CD4-positive, alpha-beta T cell treated with Interleukin-2 at 100 ng/mL for 4 hours (primary cell): ENCODE measurements at regions not wholly inside any gene's neighbourhood (a gene's known extent, or its start where the extent isn't known, plus 50 kb on each side); places are given as distances from the start of the nearest gene placed in this dataset.

ENCODE experiments used
- DNase-seq: peaks from one replicate; pipeline ENCODE4 v3.0.0-alpha.2; 2020; ENCODE audit warnings: low spot score

- no peak for DNase-seq
Observed at GRCh38 chr11:112540261-112540660, 279.6 kb upstream of the PLET1 start.

DNA sequence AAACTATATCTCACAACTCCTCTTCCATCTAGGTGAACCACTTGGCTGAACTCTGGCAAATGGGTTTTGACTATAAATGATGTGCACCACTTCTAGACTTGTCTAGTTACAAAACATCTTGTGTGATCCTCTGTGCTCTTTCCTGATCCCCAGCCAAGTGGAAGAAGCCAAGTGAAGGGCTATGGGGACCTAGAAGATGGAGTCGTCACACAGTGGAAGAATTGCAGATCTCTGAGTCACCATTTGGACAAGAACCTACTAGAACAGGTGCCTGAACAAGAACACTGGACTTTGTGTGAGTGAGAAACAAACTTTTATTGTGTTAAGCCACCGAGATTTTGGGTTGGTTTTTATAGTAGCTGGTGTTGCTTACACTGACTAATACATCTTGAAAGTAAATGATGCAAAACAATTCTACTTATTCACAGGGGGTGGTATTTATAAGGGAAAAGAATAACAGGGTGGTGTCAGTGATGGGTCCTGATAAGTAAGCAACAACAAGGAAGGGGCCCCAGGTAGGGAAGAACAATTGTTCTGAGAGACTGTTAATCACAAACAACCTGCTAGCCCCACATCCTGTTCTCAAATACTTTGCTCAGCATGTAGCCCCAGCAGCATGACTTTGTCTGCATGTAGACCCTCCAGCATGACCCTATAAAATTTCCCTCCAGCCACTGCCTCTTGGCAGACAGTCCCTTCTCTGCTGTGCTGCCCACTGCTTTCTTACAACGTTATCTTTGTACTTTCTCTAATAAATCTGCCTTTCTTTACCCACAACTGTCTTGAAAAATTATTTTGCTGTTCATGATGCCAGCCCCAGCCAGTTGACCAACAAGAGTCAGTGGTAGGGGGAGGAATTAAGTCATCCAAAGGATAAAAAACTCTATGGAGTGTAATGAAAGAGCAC lies 280.7 kb upstream of the PLET1 start:
- DNase-seq, result no peak

- no peak for DNase-seq
Observed at GRCh38 chr11:112542479-112542878, 281.8 kb upstream of the PLET1 start.

GRCh38 chr11:112543390-112543789 lies 282.7 kb upstream of the PLET1 start:
- DNase-seq, result no peak

DNA sequence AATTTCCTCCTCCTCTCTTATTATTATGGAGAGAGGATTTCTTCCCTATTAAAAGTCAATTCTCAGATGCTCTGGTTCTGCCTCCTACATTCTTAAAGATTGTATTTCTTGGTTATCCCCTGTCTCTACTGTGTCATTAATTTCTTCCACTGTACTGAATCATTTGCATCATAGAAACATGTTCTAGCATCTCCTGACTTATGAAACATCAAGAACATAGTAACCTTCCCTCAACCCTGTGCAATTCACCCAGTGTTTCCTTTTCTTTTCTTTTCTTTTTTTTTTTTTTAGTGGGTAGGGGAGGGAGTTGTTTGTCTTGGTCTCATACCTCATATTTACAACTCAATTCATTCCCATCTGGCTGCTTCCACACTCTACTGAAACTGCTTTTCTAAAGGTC lies 288.0 kb upstream of the PLET1 start:
- no peak for DNase-seq

DNA sequence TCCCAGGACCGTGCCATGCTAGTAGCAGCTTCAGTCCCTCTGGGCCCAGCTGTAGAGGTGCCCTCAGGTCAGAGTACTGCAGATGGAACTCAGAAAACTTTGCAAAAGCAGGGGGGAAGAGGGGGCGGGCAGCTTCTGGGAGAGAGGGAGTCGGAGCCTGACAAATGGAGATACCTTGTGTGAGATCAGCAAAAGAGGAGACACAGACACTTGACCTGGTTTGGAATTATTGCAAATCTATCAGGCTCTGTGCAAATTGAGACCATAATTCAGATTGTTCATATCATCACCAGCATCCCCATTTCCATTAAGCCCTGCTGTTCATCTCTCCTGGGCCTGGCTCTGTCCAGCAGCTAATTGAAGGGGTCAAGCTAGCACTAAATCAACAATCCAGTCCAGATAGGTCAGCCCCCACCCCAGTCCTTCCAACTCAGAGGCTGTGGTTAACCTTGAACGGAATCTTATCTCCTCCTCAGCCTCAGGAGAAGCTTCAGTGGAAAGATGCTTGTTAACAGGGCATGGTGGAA lies 292.6 kb upstream of the PLET1 start:
- no peak for DNase-seq

GRCh38 chr11:112554586-112554985 lies 293.9 kb upstream of the PLET1 start:
- DNase-seq, result no peak

DNA sequence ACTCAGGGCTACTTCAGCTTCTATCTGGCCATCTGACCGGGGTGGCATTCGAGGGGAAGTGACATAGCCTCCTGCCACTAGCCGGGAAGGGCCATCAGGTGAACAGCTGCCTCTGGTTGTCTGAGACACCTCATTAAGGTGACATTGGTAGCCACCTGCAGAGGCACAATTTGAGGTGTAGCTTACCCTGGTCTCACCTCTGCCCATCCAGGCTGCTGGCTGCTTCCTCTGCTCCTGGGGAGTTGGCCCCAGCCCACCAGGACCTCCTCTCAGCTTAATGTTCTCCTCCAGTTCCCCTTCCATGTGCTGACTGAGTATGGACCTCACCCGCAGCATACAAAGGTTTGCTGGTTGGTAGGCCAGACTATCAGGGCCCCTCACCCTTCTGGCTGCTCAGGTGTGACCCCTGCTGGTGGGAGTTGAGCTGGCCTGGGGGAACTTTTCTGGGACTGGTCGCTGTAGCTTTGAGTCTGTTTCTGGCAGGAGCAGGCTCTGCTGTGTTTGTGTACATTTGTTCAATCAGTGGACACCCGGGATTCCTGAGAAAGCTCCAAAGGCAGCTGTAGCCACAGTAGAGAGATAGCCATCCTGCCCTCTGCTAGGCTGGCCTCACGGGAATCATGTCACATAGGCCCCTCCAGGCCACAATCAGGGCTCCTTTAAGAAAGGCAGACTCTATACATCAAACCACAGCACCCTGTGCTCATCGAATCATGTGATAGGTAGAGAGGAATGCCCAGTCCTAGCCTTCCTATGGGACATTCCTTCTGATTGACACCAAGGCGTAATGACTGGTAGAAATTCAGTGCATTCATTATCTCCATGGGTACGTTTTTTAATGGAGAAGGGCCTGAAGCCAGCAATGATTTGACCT lies 295.1 kb upstream of the PLET1 start:
- peak; percentile 56 for DNase-seq

GRCh38 chr11:112558691-112559090 lies 298.0 kb upstream of the PLET1 start:
- no peak for DNase-seq

- no peak for DNase-seq
Observed at GRCh38 chr11:112563808-112564207, 303.1 kb upstream of the PLET1 start.

DNA sequence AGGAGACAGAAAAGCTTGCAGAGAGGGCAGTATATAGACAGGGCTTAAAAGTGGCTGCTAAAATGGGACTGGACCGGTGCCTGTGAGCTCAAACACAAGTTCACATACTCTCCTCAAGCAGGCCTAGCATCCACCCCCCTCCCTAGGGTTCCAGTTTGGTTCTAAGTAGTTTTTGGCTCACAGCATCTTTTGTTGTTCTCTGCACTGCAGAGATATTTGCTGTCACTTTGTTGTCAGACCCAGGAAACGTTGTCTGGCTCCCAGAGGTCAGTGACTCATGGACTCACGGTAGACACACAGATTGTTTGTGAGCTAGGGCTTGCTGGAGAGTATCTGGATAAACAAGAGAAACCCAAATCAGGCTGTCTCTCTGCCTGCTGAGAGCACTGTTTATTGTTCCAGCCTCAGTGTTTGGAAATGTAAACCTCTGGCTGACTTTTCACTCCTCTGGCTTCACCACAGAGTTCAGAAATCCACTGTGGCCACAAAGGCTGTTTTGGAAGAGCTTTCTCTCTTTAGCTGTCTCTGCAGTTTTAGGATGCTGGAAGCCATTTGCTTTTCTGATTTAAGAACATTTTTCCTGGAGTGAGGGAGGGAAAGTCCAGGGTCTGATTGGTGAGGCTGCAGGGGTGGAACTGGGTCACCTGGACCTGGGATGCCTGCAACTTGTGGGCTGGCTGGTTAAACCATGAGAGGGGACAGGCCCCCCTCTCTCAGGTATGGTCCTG lies 303.7 kb upstream of the PLET1 start:
- DNase-seq, result no peak

- DNase-seq, result no peak
Observed at GRCh38 chr11:112565551-112565950, 304.9 kb upstream of the PLET1 start.

- DNase-seq, result no peak
Observed at GRCh38 chr11:112566124-112566523, 305.5 kb upstream of the PLET1 start.

DNA sequence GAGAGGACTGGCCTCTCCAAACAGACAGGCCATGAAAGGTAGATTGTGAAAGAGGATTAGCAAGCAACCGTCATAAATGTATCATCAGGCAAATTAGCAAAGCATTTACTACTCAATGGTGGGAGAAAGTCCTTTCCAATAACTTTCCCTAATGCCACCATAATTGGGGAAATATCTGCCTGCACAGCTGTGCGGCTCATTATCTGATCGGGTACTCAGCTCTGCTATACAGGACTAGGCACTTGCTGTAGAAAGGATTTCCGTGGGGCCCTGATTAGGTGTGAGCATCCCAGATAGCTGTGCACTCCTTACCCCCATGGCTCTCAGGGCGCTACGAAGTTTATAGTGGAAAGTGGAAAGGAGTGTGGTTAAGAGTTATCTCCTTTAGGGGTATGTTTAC lies 309.7 kb upstream of the PLET1 start:
- DNase-seq, result no peak

GRCh38 chr11:112579282-112579681 lies 318.6 kb upstream of the PLET1 start:
- no peak for DNase-seq

GRCh38 chr11:112580864-112581263 lies 320.2 kb upstream of the PLET1 start:
- no peak for DNase-seq

DNA sequence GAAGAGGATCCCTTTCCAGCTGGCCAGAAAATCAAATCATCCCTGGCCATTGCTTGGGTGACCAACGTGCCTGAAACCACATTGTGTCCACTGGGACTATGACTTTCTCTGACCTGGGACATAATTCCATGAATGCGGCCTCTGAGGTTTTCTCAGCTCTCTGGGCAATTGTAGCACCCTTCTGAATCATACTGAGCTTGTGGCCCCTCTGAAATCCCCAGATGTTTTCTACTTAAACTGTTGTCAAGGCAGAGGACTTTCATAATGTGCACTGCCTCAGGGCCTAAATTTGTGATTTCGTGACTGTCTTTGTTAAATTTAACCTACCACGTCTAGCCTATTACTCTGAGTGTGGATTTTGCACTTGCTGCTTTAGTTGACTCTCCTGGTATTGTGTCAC lies 321.1 kb upstream of the PLET1 start:
- no peak for DNase-seq

DNA sequence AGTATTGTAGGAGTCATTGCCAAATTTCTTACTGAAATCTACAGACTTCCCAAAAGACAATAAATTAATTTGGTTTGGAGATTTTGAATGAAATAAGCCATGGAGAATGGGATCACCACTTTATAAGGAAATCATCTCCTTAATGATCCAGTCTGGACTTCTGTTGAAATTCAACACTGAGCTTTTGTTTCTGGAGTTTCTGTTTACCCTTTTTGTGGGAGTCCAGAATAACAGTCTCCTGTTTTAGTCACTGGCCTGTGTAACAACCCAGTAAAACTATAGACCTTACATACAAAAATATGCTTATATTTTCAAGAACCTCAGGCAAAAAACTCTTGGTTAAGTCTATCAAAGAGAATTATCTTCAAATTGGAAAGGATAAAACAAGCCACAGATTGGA lies 321.7 kb upstream of the PLET1 start:
- no peak for DNase-seq

DNA sequence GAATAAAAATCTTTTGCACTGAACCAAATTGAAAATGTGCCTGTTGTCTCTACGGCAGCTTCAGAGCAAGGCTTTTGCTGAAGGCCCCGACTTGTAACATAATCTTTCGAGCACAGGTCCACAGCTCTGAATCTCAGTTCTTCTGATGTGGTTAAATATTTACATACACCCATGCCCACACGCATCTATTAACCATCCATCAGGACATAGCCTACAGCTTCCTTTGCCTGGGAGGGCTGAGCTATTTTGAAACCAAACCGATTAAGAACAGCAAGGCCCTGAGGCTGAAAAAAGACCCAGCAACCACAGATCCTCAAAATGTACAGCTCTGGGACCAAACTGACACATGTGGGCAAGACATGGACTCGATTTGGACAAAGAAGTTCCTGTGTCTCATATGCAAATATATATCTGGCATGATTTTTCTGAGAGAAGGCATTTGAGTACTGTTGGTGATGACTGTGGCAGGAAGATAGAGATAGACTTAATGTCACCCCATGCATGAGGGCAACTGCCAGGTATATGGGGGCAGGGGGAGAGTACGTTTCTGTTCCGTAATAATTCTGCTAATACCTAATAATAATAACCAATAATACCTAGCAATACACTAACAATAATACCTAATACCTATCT lies 322.7 kb upstream of the PLET1 start:
- DNase-seq, result no peak

GRCh38 chr11:112584672-112585071 lies 324.0 kb upstream of the PLET1 start:
- no peak for DNase-seq

- no peak for DNase-seq
Observed at GRCh38 chr11:112587664-112588063, 327.0 kb upstream of the PLET1 start.

- DNase-seq, result peak; percentile 55
Observed at GRCh38 chr11:112588252-112588694, 327.6 kb upstream of the PLET1 start.
